ENCODE measurements at regions not wholly inside any gene's neighbourhood (a gene's known extent, or its start where the extent isn't known, plus 50 kb on each side); places are given as distances from the start of the nearest gene placed in this dataset.

DNA sequence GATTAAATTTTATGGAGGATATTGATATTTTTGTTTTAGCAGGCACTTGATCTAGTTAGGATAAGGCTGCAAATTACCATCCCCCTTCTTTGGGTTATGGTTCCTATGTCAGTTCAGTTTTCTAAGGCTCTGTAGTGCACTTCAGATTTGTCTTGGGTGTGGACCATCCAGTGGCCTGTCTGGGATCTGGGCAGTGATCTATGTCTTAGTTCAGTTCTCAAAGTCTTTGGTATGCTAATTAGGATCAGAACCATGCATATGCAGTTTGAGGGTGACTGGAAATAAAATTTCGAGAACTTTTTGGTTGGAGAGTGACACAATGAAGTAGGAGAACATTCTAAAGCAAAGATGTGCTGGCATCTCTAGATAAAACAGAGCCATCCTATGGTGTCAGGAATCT, 388.2 kb downstream of the MID1IP1 start (continued):
- TF ChIP-seq FOXJ3 (CRISPR knock-in tag; IDR thresholded peaks at IDR 0.05) (no peak), POLR2AphosphoS5 (IDR thresholded peaks at IDR 0.05; ENCODE audit: low read depth, low read length) (no peak), FOXM1 (IDR thresholded peaks at IDR 0.05; ENCODE audit: low read depth) (no peak)

DNA sequence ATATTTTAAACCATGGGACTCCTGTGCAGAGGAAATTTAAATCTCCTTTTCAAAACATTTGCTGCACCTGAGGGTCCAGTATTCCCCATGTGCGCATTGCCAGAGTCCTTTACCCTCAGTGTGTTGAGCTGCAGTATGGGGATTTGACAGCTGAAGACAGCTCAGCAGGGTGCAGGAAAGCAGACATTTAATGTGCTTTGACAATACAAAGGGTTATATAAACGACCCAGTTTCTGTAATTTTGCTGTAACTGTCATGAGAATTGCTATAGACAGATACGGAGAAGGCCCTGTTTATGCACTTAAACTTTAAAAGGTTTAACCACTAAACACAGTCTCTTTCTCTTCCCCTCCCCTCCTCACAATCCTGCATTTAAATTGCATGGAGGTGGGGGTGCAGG, 393.4 kb downstream of the MID1IP1 start:
- Histone ChIP-seq H3K36me3 (replicated peaks in 1 of 2; ENCODE audit: control insufficient read depth in 1 of 2, insufficient read depth in 2 of 2, low read length in 1 of 2) (no peaks in the 10 kb centered on the region), H3K27me3 (ENCODE audit: insufficient read depth) (no peaks in the 10 kb centered on the region), H3K9me2 (no peaks in the 10 kb centered on the region), H3K4me2 (no peak overlapping the region), H3K4me3 (ENCODE audit: low read depth in 2 of 2, low read length in 1 of 2) (no peak overlapping the region), H3K9me3 (no peaks in the 10 kb centered on the region), H2AFZ (ENCODE audit: low read depth) (no peak overlapping the region), H3F3A (replicated peaks; ENCODE audit: insufficient read depth) (no peaks in the 10 kb centered on the region), H3K4me1 (ENCODE audit: control insufficient read depth in 1 of 2, insufficient read depth in 2 of 2, low read depth in 1 of 2, low read length in 1 of 2) (no peaks in the 10 kb centered on the region), H3K27ac (ENCODE audit: low read depth in 2 of 2, low read length in 1 of 2) (no peak overlapping the region), H4K20me1 (ENCODE audit: insufficient read depth) (no peaks in the 10 kb centered on the region), H3K79me2 (ENCODE audit: insufficient read depth) (no peaks in the 10 kb centered on the region), H3K9ac (no peak overlapping the region)
- DNase-seq = no peak
- WGBS (ENCODE audit: low lambda C conversion rate) = 30% methylated on average over 3 of the region's 3 CpGs
- TF ChIP-seq YY1 (IDR thresholded peaks at IDR 0.05; ENCODE audit: low read depth) (no peak), NFIC (IDR thresholded peaks at IDR 0.05; ENCODE audit: borderline replicate concordance) (no peak), FOXJ3 (CRISPR knock-in tag; IDR thresholded peaks at IDR 0.05) (no peak), EZH2phosphoT487 (IDR thresholded peaks at IDR 0.05; ENCODE audit: borderline replicate concordance, low read depth) (no peak), ELF1 (IDR thresholded peaks at IDR 0.05) (no peak), POLR2AphosphoS5 (IDR thresholded peaks at IDR 0.05; ENCODE audit: low read depth, low read length) (no peak), MEF2A (IDR thresholded peaks at IDR 0.05; ENCODE audit: borderline replicate concordance, low read depth) (no peak), MXI1 (IDR thresholded peaks at IDR 0.05; ENCODE audit: low read depth, low read length) (no peak), SMC3 (IDR thresholded peaks at IDR 0.05; ENCODE audit: low read depth, low read length) (no peak)
- TF ChIP-seq, protein P1, sequence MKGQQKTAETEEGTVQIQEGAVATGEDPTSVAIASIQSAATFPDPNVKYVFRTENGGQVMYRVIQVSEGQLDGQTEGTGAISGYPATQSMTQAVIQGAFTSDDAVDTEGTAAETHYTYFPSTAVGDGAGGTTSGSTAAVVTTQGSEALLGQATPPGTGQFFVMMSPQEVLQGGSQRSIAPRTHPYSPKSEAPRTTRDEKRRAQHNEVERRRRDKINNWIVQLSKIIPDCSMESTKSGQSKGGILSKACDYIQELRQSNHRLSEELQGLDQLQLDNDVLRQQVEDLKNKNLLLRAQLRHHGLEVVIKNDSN (IDR thresholded peaks at IDR 0.05; ENCODE audit: borderline replicate concordance, low read depth) = no peak
- ChIA-PET CTCF (no interaction called here), POLR2A (interaction anchor here (1.4 kb wide), 1 partner anchor 393 kb away, joined by 4 read pairs; the partner anchor contains the start of gene MID1IP1)

DNA sequence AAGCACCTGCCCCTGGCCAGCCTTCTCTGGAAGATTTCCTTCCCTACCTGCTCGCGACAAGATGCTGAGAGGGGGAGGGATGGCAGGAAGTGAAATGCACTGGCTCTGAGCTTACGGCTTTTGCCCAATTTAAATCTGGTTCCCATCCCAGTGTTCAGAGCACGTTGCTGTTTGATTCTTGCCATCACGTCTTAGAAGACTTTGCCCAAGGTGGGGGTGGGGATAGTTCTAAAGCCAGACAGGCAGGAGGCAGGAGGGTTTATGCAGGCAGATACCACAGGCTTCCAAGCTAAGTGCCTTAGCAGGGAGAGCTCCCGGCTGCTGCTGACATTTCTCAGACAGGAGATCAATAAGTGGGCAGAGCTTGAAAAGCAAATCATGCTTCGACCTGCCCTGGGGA, 393.9 kb downstream of the MID1IP1 start:
- WGBS (ENCODE audit: low lambda C conversion rate) = 25% methylated on average over 7 of the region's 7 CpGs
- no peaks in the 10 kb centered on the region for H3K36me3 ChIP-seq (replicated peaks in 1 of 2; ENCODE audit: control insufficient read depth in 1 of 2, insufficient read depth in 2 of 2, low read length in 1 of 2)
- no peaks in the 10 kb centered on the region for H4K20me1 ChIP-seq (ENCODE audit: insufficient read depth)
- H3K4me3 ChIP-seq (ENCODE audit: low read depth in 2 of 2, low read length in 1 of 2) = no peak overlapping the region
- no peak overlapping the region for H3K9ac ChIP-seq
- POLR2A ChIA-PET = interaction anchor here (1.4 kb wide), 1 partner anchor 394 kb away, joined by 4 read pairs; the partner anchor contains the start of gene MID1IP1
- no peaks in the 10 kb centered on the region for H3K9me3 ChIP-seq
- H2AFZ ChIP-seq (ENCODE audit: low read depth) = no peak overlapping the region
- H3K9me2 ChIP-seq = no peaks in the 10 kb centered on the region
- H3K27ac ChIP-seq (ENCODE audit: low read depth in 2 of 2, low read length in 1 of 2) = no peak overlapping the region
- CTCF ChIA-PET = no interaction called here
- H3K4me1 ChIP-seq (ENCODE audit: control insufficient read depth in 1 of 2, insufficient read depth in 2 of 2, low read depth in 1 of 2, low read length in 1 of 2) = no peaks in the 10 kb centered on the region
- DNase-seq = no peak
- TF ChIP-seq RFX5 (IDR thresholded peaks at IDR 0.05; ENCODE audit: low read length) = no peak
- no peaks in the 10 kb centered on the region for H3K27me3 ChIP-seq (ENCODE audit: insufficient read depth)
- no peaks in the 10 kb centered on the region for H3K79me2 ChIP-seq (ENCODE audit: insufficient read depth)
- H3K4me2 ChIP-seq = no peak overlapping the region
- H3F3A ChIP-seq (replicated peaks; ENCODE audit: insufficient read depth) = no peaks in the 10 kb centered on the region
